HG03025 (cell line): ENCODE measurements at regions not wholly inside any gene's neighbourhood (a gene's known extent, or its start where the extent isn't known, plus 50 kb on each side); places are given as distances from the start of the nearest gene placed in this dataset.
A peak's percentile ranks its signal among the peaks of the same experiment; 100 is the strongest.

Experiments
- ATAC-seq: cut with Tn5 transposase; IDR thresholded peaks from one replicate; pipeline ENCODE4 v1.9.1; 2021; ENCODE audit warnings: mild to moderate bottlenecking, moderate library complexity; ENCODE audit not compliant: unreplicated experiment, low FRiP score

- ATAC-seq: no peak
These were observed 203.0 kb downstream of the KLF5 start for GRCh38 chr13:73261739-73262216.

- ATAC-seq: no peak
These were observed 200.5 kb downstream of the KLF5 start for GRCh38 chr13:73259061-73260017.

- ATAC-seq: no peak
These were observed 199.6 kb downstream of the KLF5 start for GRCh38 chr13:73258406-73258805.

GRCh38 chr13:73254827-73255226, 196.0 kb downstream of the KLF5 start:
- no peak for ATAC-seq

- no peak for ATAC-seq
These were observed 192.9 kb downstream of the KLF5 start for GRCh38 chr13:73251626-73252265.

GRCh38 chr13:73250061-73250460, 191.3 kb downstream of the KLF5 start:
- no peak for ATAC-seq

GRCh38 chr13:73248711-73249580, 190.1 kb downstream of the KLF5 start:
- no peak for ATAC-seq

- ATAC-seq: no peak
These were observed 189.3 kb downstream of the KLF5 start for GRCh38 chr13:73248154-73248553.

GRCh38 chr13:73245246-73245645, 186.4 kb downstream of the KLF5 start:
- ATAC-seq: no peak

- ATAC-seq: no peak
These were observed 185.7 kb downstream of the KLF5 start for GRCh38 chr13:73244467-73244866.

GRCh38 chr13:73242515-73243015, 183.8 kb downstream of the KLF5 start:
- no peak for ATAC-seq

GRCh38 chr13:73240193-73240592, 181.4 kb downstream of the KLF5 start:
- no peak for ATAC-seq

GRCh38 chr13:73235385-73235784, 176.6 kb downstream of the KLF5 start:
- no peak for ATAC-seq

GRCh38 chr13:73231471-73231870, 172.7 kb downstream of the KLF5 start:
- ATAC-seq: no peak

GRCh38 chr13:73230716-73231115, 171.9 kb downstream of the KLF5 start:
- no peak for ATAC-seq

- no peak for ATAC-seq
These were observed 169.7 kb downstream of the KLF5 start for GRCh38 chr13:73228546-73228945.

- ATAC-seq: no peak
These were observed 167.2 kb downstream of the KLF5 start for GRCh38 chr13:73225990-73226389.

- ATAC-seq: no peak
These were observed 165.9 kb downstream of the KLF5 start for GRCh38 chr13:73224703-73225102.

GRCh38 chr13:73223372-73223781, 164.6 kb downstream of the KLF5 start:
- ATAC-seq: peak; percentile 81

GRCh38 chr13:73222627-73223305, 164.0 kb downstream of the KLF5 start:
- ATAC-seq: no peak
